WTC11 (cell line): ENCODE measurements at regions not wholly inside any gene's neighbourhood (a gene's known extent, or its start where the extent isn't known, plus 50 kb on each side); places are given as distances from the start of the nearest gene placed in this dataset.
"Not testable (repeated sequence)": the region's sequence is repeated elsewhere in the genome, so short reads cannot be mapped to it uniquely, and the experiment has no call there.

Experiments used
- ATAC-seq: fragments of 200-7000 bp; cut with Tn5 transposase; 2 replicates; pipeline ENCODE4 v1.10.0; 2021; ENCODE audit warnings: mild to moderate bottlenecking, moderate library complexity
- CTCF ChIA-PET: fragments of 300-600 bp; sonication (Branson Sonifier 250); formaldehyde crosslinking; loops from one replicate; lab custom pipeline; 2021; ENCODE audit warnings: antibody characterized with exemption; lab: Charles Lee
- POLR2A ChIA-PET: fragments of 350-600 bp; sonication (Branson Sonifier 250); formaldehyde crosslinking; loops from one replicate; lab custom pipeline; 2021; ENCODE audit warnings: antibody characterized with exemption; lab: Charles Lee
- DNase-seq: peaks from one replicate; pipeline ENCODE4 v3.0.0; 2021; ENCODE audit warnings: low spot score
- H3K27ac Mint-ChIP-seq: 2 replicates; pipeline ENCODE4 v1.8.0; 2021; ENCODE audit warnings: mixed read lengths
- H3K27me3 Mint-ChIP-seq: 2 replicates; pipeline ENCODE4 v1.8.0; 2021; ENCODE audit warnings: low read depth, mild to moderate bottlenecking, moderate library complexity, mixed read lengths
- H3K36me3 Mint-ChIP-seq: 2 replicates; pipeline ENCODE4 v1.8.0; 2021; ENCODE audit warnings: mixed read lengths
- H3K4me1 Mint-ChIP-seq: 2 replicates; pipeline ENCODE4 v1.8.0; 2022; ENCODE audit warnings: mixed read lengths
- H3K4me3 Mint-ChIP-seq: 2 replicates; pipeline ENCODE4 v1.8.0; 2021; ENCODE audit warnings: mild to moderate bottlenecking, moderate library complexity, mixed read lengths
- H3K9me3 Mint-ChIP-seq: 2 replicates; pipeline ENCODE4 v1.8.0; 2021; ENCODE audit warnings: mixed read lengths
- ATF2 ChIP-seq: sonication (generic); formaldehyde crosslinking; IDR thresholded peaks from 2 replicates; pipeline ENCODE4 v1.8.1; 2022; ENCODE audit warnings: low read depth, missing genetic modification reagents, borderline replicate concordance
- ATF6 ChIP-seq: sonication (generic); formaldehyde crosslinking; IDR thresholded peaks from 2 replicates; pipeline ENCODE4 v1.8.1; 2023; ENCODE audit warnings: mild to moderate bottlenecking, missing genetic modification reagents
- CDX4 ChIP-seq: fragments of 250-450 bp; sonication (Bioruptor Pico); IDR thresholded peaks from 2 replicates; pipeline ENCODE4 v1.9.0; 2021; ENCODE audit warnings: moderate library complexity, mild to moderate bottlenecking, inconsistent platforms, borderline replicate concordance
- E2F5 ChIP-seq: sonication (generic); formaldehyde crosslinking; IDR thresholded peaks from 2 replicates; pipeline ENCODE4 v1.8.1; 2022; ENCODE audit warnings: mild to moderate bottlenecking, moderate library complexity, missing genetic modification reagents
- ETV6 ChIP-seq: sonication (generic); formaldehyde crosslinking; IDR thresholded peaks from 2 replicates; pipeline ENCODE4 v1.8.1; 2022; ENCODE audit warnings: mild to moderate bottlenecking, missing genetic modification reagents
- FOXP1 ChIP-seq: sonication (generic); formaldehyde crosslinking; IDR thresholded peaks from 2 replicates; pipeline ENCODE4 v1.8.0; 2022; ENCODE audit warnings: missing genetic modification reagents, mild to moderate bottlenecking, moderate library complexity, borderline replicate concordance
- FOXP4 ChIP-seq: sonication (generic); formaldehyde crosslinking; IDR thresholded peaks from 2 replicates; pipeline ENCODE4 v1.8.0; 2022; ENCODE audit warnings: mild to moderate bottlenecking, missing genetic modification reagents
- HMGXB4 ChIP-seq: sonication (generic); formaldehyde crosslinking; IDR thresholded peaks from 2 replicates; pipeline ENCODE4 v1.8.1; 2023; ENCODE audit warnings: mild to moderate bottlenecking, moderate library complexity, missing genetic modification reagents
- IRF2 ChIP-seq: sonication (generic); formaldehyde crosslinking; IDR thresholded peaks from 2 replicates; pipeline ENCODE4 v1.8.0; 2022; ENCODE audit warnings: low read depth, missing genetic modification reagents, borderline replicate concordance
- MXD4 ChIP-seq: fragments of 250-450 bp; sonication (Bioruptor Pico); IDR thresholded peaks from 2 replicates; pipeline ENCODE4 v1.8.0; 2021; ENCODE audit warnings: mild to moderate bottlenecking, moderate library complexity, borderline replicate concordance
- MYBL2 ChIP-seq: sonication (generic); formaldehyde crosslinking; IDR thresholded peaks from 2 replicates; pipeline ENCODE4 v1.8.1; 2023; ENCODE audit warnings: mild to moderate bottlenecking, moderate library complexity, missing genetic modification reagents
- NFE2L1 ChIP-seq: sonication (generic); formaldehyde crosslinking; IDR thresholded peaks from 2 replicates; pipeline ENCODE4 v1.8.1; 2023; ENCODE audit warnings: missing genetic modification reagents
- PREB ChIP-seq: sonication (generic); formaldehyde crosslinking; IDR thresholded peaks from 2 replicates; pipeline ENCODE4 v1.8.1; 2022; ENCODE audit warnings: mild to moderate bottlenecking, missing genetic modification reagents, moderate library complexity, borderline replicate concordance
- SOX15 ChIP-seq: fragments of 250-450 bp; sonication (Bioruptor Pico); IDR thresholded peaks from 2 replicates; pipeline ENCODE4 v1.9.0; 2021; ENCODE audit warnings: mild to moderate bottlenecking
- TEAD1 ChIP-seq: sonication (generic); formaldehyde crosslinking; IDR thresholded peaks from 2 replicates; pipeline ENCODE4 v1.8.0; 2022; ENCODE audit warnings: mild to moderate bottlenecking, missing genetic modification reagents
- ZMAT4 ChIP-seq: fragments of 250-450 bp; sonication (Bioruptor Pico); IDR thresholded peaks from 2 replicates; pipeline ENCODE4 v1.9.0; 2021; ENCODE audit warnings: mild to moderate bottlenecking
- ZNF121 ChIP-seq: sonication (generic); formaldehyde crosslinking; IDR thresholded peaks from 2 replicates; pipeline ENCODE4 v1.8.0; 2023; ENCODE audit warnings: missing genetic modification reagents
- ZNF317 ChIP-seq: sonication (generic); formaldehyde crosslinking; IDR thresholded peaks from 2 replicates; pipeline ENCODE4 v1.8.1; 2023; ENCODE audit warnings: low read depth, mild to moderate bottlenecking, moderate library complexity, missing genetic modification reagents, borderline replicate concordance

GRCh38 chr12:27143256-27144069 is 61.1 kb upstream of the C12orf71 start (continued):
- TF ChIP-seq HMGXB4 (no peak), ZMAT4 (CRISPR knock-in tag) (no peak), ETV6 (no peak), TEAD1 (no peak), CDX4 (CRISPR knock-in tag) (no peak), ZNF317 (CRISPR knock-in tag) (no peak)

- CTCF ChIA-PET, DNase-seq, H3K9me3 Mint-ChIP-seq, H3K27me3 Mint-ChIP-seq, POLR2A ChIA-PET, H3K36me3 Mint-ChIP-seq, ATAC-seq, H3K27ac Mint-ChIP-seq, H3K4me3 Mint-ChIP-seq: not testable (repeated sequence)
- H3K4me1 Mint-ChIP-seq = peaks cover 16% of the 10 kb centered on the region
Observed at GRCh38 chr12:27145725-27146124, 63.3 kb upstream of the C12orf71 start.

GRCh38 chr12:27148373-27148772 is 66.0 kb upstream of the C12orf71 start:
- Mint-ChIP-seq H3K4me1 (peaks cover 16% of the 10 kb centered on the region), H3K4me3 (no peak overlapping the region), H3K9me3 (no peaks in the 10 kb centered on the region), H3K27ac (no peak overlapping the region), H3K27me3 (no peaks in the 10 kb centered on the region)
- ChIA-PET CTCF (no interaction called here), POLR2A (no interaction called here)
- TF ChIP-seq PREB (CRISPR knock-in tag) (no peak), ZNF121 (CRISPR knock-in tag) (no peak), IRF2 (CRISPR knock-in tag) (no peak)
- TF ChIP-seq, all 79 proteins: peak for 0
- DNase-seq (no peak), ATAC-seq (no peak)
- H3K36me3 Mint-ChIP-seq = no peaks in the 10 kb centered on the region

GRCh38 chr12:27148791-27149190 is 66.4 kb upstream of the C12orf71 start:
- no peak overlapping the region for H3K4me3 Mint-ChIP-seq
- H3K9me3 Mint-ChIP-seq = no peaks in the 10 kb centered on the region
- no peak overlapping the region for H3K27ac Mint-ChIP-seq
- ChIA-PET CTCF (no interaction called here), POLR2A (no interaction called here)
- no peaks in the 10 kb centered on the region for H3K27me3 Mint-ChIP-seq
- H3K36me3 Mint-ChIP-seq = no peaks in the 10 kb centered on the region
- no peak for DNase-seq
- TF ChIP-seq E2F5 (CRISPR knock-in tag) = no peak
- TF ChIP-seq MXD4 (CRISPR knock-in tag) = no peak
- no peak for TF ChIP-seq SOX15 (CRISPR knock-in tag)
- TF ChIP-seq FOXP1 (CRISPR knock-in tag) = no peak
- TF ChIP-seq ETV6 = no peak
- TF ChIP-seq ATF2 = no peak
- TF ChIP-seq NFE2L1 (CRISPR knock-in tag) = no peak
- no peak for TF ChIP-seq ATF6 (CRISPR knock-in tag)
- no peak for TF ChIP-seq MYBL2
- TF ChIP-seq FOXP4 (CRISPR knock-in tag) = no peak
- no peak for ATAC-seq
- H3K4me1 Mint-ChIP-seq = peaks cover 16% of the 10 kb centered on the region
